Keratinocyte (primary cell): ENCODE measurements at regions not wholly inside any gene's neighbourhood (a gene's known extent, or its start where the extent isn't known, plus 50 kb on each side); places are given as distances from the start of the nearest gene placed in this dataset.

Experiments used
- DNase-seq: peaks from one replicate; pipeline ENCODE4 v3.0.0-alpha.2; 2011; ENCODE audit warnings: low read depth, missing footprints, low spot score
- FAIRE-seq: peaks from 2 replicates; lab custom pipeline; 2011; peaks lifted over from hg19 to GRCh38; lab: Jason Lieb, UNC
- H2AFZ ChIP-seq: 2 replicates; pipeline ENCODE4 v1.6.0; 2012; ENCODE audit warnings: low read length, control low read depth, inconsistent platforms; ENCODE audit not compliant: control insufficient read depth
- H3K27ac ChIP-seq: 2 replicates; pipeline ENCODE4 v1.5.1; 2011; ENCODE audit warnings: low read length; ENCODE audit not compliant: control insufficient read depth, insufficient read depth
- H3K27me3 ChIP-seq: 3 replicates; pipeline ENCODE4 v1.6.0; 2011; ENCODE audit warnings: low read length; ENCODE audit not compliant: control insufficient read depth, insufficient read depth; ENCODE audit errors: extremely low read depth
- H3K36me3 ChIP-seq, 2 experiments: 2 replicates in 1 of 2; 3 replicates in 1 of 2; pipeline ENCODE4 v1.5.1; 2011; ENCODE audit warnings: low read length in 2 of 2, mild to moderate bottlenecking in 1 of 2; ENCODE audit not compliant: control insufficient read depth in 2 of 2, insufficient read depth in 2 of 2; ENCODE audit errors: extremely low read depth in 1 of 2
- H3K4me1 ChIP-seq: 3 replicates; pipeline ENCODE4 v1.5.1; 2011; ENCODE audit warnings: low read length; ENCODE audit not compliant: control insufficient read depth, insufficient read depth; ENCODE audit errors: extremely low read depth
- H3K4me2 ChIP-seq: 3 replicates; pipeline ENCODE4 v1.6.0; 2011; ENCODE audit warnings: low read depth, low read length; ENCODE audit not compliant: control insufficient read depth, insufficient read depth; ENCODE audit errors: extremely low read depth
- H3K4me3 ChIP-seq, 3 experiments: fragments of 200-600 bp in 1 of 3; sonication (generic) in 1 of 3; 2 replicates in 2 of 3; 3 replicates in 1 of 3; pipeline ENCODE4 v1.5.1; 2011 to 2016; ENCODE audit warnings: low read length in 3 of 3, mild to moderate bottlenecking in 3 of 3, control low read depth in 2 of 3, inconsistent platforms in 1 of 3, low read depth in 1 of 3, mixed read lengths in 1 of 3, mixed run types in 1 of 3, moderate library complexity in 1 of 3; ENCODE audit not compliant: control insufficient read depth in 2 of 3, insufficient read depth in 2 of 3; ENCODE audit errors: extremely low read depth in 1 of 3
- H3K79me2 ChIP-seq: 2 replicates; pipeline ENCODE4 v1.6.0; 2012; ENCODE audit warnings: low read length; ENCODE audit not compliant: control insufficient read depth, insufficient read depth
- H3K9ac ChIP-seq: 3 replicates; pipeline ENCODE4 v1.6.0; 2011; ENCODE audit warnings: low read length; ENCODE audit not compliant: control insufficient read depth, insufficient read depth; ENCODE audit errors: extremely low read depth
- H3K9me1 ChIP-seq: 3 replicates; pipeline ENCODE4 v1.6.0; 2011; ENCODE audit warnings: low read length; ENCODE audit not compliant: control insufficient read depth, insufficient read depth; ENCODE audit errors: extremely low read depth
- H3K9me3 ChIP-seq: 2 replicates; pipeline ENCODE4 v1.5.1; 2012; ENCODE audit warnings: low read depth, low read length; ENCODE audit not compliant: control insufficient read depth
- H4K20me1 ChIP-seq: 3 replicates; pipeline ENCODE4 v1.6.0; 2011; ENCODE audit warnings: low read length; ENCODE audit not compliant: control insufficient read depth, insufficient read depth; ENCODE audit errors: extremely low read depth
- EZH2 ChIP-seq: IDR thresholded peaks from one replicate; pipeline ENCODE4 v1.6.1; 2012; ENCODE audit warnings: inconsistent platforms, mild to moderate bottlenecking, low read length, moderate library complexity
- dilution Hi-C: fragments of 300-500 bp; cut with MboI; formaldehyde crosslinking; loops from one replicate; pipeline ENCODE4 v1.7.0; 2020; ENCODE audit warnings: low sequenced_read_pairs; ENCODE audit not compliant: extremely low pct_ligation_motif_present
- TF ChIP-seq, protein P1 (sequence below), 3 experiments: IDR thresholded peaks in 1 of 3; conservative IDR thresholded peaks in 1 of 3; optimal IDR thresholded peaks in 1 of 3; 2 replicates in 2 of 3; 3 replicates in 1 of 3; pipeline versions ENCODE3 to v1.5.1; 2011; ENCODE audit warnings: low read length in 3 of 3, mild to moderate bottlenecking in 3 of 3, moderate library complexity in 2 of 3, control low read depth in 1 of 3, inconsistent platforms in 1 of 3; ENCODE audit not compliant: insufficient read depth in 2 of 3; ENCODE audit errors: extremely low read depth in 1 of 3

DNA sequence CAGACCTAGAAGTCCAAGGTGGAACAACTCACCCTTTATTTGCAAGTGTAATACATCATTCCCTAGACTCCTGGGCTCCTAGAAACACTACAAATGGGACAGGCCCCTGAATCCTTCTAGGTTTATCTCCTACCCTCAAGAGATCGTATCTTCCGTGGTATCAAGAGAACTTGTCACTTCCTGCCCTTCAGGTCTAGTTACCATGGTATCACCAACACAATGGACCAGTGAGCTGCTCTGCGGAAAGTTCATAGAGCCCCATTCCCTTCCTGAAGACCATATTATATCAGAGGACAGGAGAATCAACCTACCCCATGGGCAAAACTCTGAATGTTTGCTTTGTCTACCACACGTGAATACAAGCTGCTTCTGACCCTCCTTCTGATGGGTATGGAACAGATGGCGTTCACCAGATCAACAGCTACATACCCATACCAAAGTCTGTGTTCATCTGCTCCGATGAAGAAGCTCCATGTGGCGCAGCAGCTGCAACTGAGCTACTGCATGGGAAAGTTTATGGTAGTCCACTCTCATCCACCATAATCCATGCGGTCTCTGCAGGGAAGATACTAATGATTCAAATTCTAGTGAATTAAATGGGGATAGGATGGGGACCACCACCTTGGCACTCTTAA is 84.6 kb upstream of the KLF13 start:
- TF ChIP-seq, protein P1, sequence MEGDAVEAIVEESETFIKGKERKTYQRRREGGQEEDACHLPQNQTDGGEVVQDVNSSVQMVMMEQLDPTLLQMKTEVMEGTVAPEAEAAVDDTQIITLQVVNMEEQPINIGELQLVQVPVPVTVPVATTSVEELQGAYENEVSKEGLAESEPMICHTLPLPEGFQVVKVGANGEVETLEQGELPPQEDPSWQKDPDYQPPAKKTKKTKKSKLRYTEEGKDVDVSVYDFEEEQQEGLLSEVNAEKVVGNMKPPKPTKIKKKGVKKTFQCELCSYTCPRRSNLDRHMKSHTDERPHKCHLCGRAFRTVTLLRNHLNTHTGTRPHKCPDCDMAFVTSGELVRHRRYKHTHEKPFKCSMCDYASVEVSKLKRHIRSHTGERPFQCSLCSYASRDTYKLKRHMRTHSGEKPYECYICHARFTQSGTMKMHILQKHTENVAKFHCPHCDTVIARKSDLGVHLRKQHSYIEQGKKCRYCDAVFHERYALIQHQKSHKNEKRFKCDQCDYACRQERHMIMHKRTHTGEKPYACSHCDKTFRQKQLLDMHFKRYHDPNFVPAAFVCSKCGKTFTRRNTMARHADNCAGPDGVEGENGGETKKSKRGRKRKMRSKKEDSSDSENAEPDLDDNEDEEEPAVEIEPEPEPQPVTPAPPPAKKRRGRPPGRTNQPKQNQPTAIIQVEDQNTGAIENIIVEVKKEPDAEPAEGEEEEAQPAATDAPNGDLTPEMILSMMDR (optimal IDR thresholded peaks at IDR 0.05 in 1 of 3, IDR thresholded peaks at IDR 0.05 in 1 of 3, conservative IDR thresholded peaks at IDR 0.05 in 1 of 3; ENCODE audit: extremely low read depth in 1 of 3, insufficient read depth in 2 of 3, low read length in 3 of 3) = no peak
- TF ChIP-seq EZH2 = no peak
- H3K4me3 ChIP-seq = no peak overlapping the region
- no peaks in the 10 kb centered on the region for H4K20me1 ChIP-seq
- H3K36me3 ChIP-seq = no peaks in the 10 kb centered on the region
- dilution Hi-C loops = no loop called here
- no peak overlapping the region for H3K27ac ChIP-seq
- H3K79me2 ChIP-seq = no peaks in the 10 kb centered on the region
- no peaks in the 10 kb centered on the region for H3K9me1 ChIP-seq
- no peak for FAIRE-seq
- H3K4me2 ChIP-seq = no peak overlapping the region
- no peak overlapping the region for H2AFZ ChIP-seq
- H3K9ac ChIP-seq = no peak overlapping the region
- H3K27me3 ChIP-seq = no peaks in the 10 kb centered on the region
- H3K4me1 ChIP-seq = no peaks in the 10 kb centered on the region
- H3K9me3 ChIP-seq = no peaks in the 10 kb centered on the region
- DNase-seq = no peak

DNA sequence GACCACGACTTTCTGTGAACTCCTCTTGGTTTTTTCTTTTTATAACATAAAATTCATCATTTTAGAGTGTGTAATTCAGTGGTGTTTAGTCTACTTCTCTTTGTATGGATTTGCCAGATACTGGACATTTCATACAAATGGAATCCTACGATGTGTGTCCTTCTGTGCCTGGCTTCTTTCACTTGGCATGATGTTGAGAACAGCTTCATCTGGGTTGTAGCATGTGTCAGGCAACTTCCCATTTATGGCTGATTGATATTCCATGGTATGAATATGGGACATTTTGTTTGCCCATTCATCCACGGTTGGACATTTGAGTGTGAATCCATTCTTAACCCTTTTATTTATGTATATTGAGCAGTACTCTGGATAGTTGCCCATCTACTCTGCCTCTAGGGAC is 82.7 kb upstream of the KLF13 start:
- no peak overlapping the region for H2AFZ ChIP-seq
- no peak overlapping the region for H3K9ac ChIP-seq
- H3K27ac ChIP-seq = no peak overlapping the region
- H3K36me3 ChIP-seq = no peaks in the 10 kb centered on the region
- dilution Hi-C loops = no loop called here
- no peak overlapping the region for H3K4me3 ChIP-seq
- DNase-seq (no peak), FAIRE-seq (no peak)
- H3K9me1 ChIP-seq = no peaks in the 10 kb centered on the region
- no peak overlapping the region for H3K4me2 ChIP-seq
- no peaks in the 10 kb centered on the region for H3K4me1 ChIP-seq
- TF ChIP-seq EZH2 = no peak
- TF ChIP-seq, protein P1 (optimal IDR thresholded peaks at IDR 0.05 in 1 of 3, IDR thresholded peaks at IDR 0.05 in 1 of 3, conservative IDR thresholded peaks at IDR 0.05 in 1 of 3; ENCODE audit: extremely low read depth in 1 of 3, insufficient read depth in 2 of 3, low read length in 3 of 3) = no peak
- no peaks in the 10 kb centered on the region for H4K20me1 ChIP-seq
- no peaks in the 10 kb centered on the region for H3K9me3 ChIP-seq
- H3K27me3 ChIP-seq = peaks cover 3% of the 10 kb centered on the region
- H3K79me2 ChIP-seq = no peaks in the 10 kb centered on the region
